Adipocyte (in vitro differentiated cells): ENCODE measurements at regions not wholly inside any gene's neighbourhood (a gene's known extent, or its start where the extent isn't known, plus 50 kb on each side); places are given as distances from the start of the nearest gene placed in this dataset.

Experiments used
- DNase-seq: peaks from one replicate; pipeline ENCODE4 v3.0.0-alpha.2; 2015; ENCODE audit warnings: low read depth
- H3K27me3 ChIP-seq: replicated peaks from 2 replicates; pipeline ENCODE4 v1.7.0; 2013; ENCODE audit warnings: mild to moderate bottlenecking, low read length, moderate library complexity; ENCODE audit not compliant: control insufficient read depth, insufficient read depth
- H3K36me3 ChIP-seq: 2 replicates; pipeline ENCODE4 v1.7.0; 2013; ENCODE audit warnings: low read length, mild to moderate bottlenecking, moderate library complexity; ENCODE audit not compliant: control insufficient read depth, insufficient read depth, severe bottlenecking
- H3K4me1 ChIP-seq: 2 replicates; pipeline ENCODE4 v1.7.0; 2013; ENCODE audit warnings: mild to moderate bottlenecking, low read length, moderate library complexity; ENCODE audit not compliant: control insufficient read depth, insufficient read depth
- H3K4me3 ChIP-seq: 2 replicates; pipeline ENCODE4 v1.7.0; 2013; ENCODE audit warnings: mild to moderate bottlenecking, low read length, moderate library complexity
- H3K9ac ChIP-seq: 2 replicates; pipeline ENCODE4 v1.7.0; 2013; ENCODE audit warnings: mild to moderate bottlenecking, low read length, moderate library complexity
- H3K9me3 ChIP-seq: 2 replicates; pipeline ENCODE4 v1.7.0; 2013; ENCODE audit warnings: mild to moderate bottlenecking, low read length, moderate library complexity; ENCODE audit not compliant: control insufficient read depth

DNA sequence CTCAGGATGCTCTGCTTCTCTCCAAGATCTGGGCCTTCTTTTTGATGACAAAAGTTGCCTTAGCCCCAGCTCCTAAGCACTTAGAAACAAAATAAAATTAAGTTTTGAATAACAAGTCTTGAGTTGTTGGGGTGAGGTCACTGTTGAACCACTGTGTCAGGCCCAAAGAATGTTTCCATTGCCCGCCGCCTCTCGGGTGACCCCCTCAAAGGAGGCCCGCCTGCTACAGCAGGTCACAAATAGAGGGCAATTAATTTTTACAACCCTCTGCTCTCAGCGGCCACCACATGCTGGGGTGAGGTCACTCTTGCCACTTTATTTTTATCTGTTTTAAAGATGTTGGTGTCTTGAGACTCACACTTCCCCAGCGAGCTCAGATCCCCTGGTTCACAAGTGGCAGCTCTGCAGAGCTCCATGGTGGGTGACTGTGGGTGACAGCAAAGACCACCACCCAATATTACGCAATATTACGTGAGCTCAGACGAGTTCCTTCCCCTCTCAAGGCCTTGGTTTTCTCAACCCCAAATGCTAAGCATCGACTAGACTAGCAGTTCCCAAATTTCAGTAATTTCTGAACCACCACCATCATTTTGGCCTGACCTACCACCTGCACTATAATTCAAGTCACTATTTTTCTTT, 247.7 kb upstream of the PMEPA1 start:
- Histone ChIP-seq H3K4me1 (peaks cover 3% of the 10 kb centered on the region), H3K4me3 (no peak overlapping the region), H3K36me3 (no peaks in the 10 kb centered on the region), H3K9me3 (no peaks in the 10 kb centered on the region), H3K27me3 (peaks cover 26% of the 10 kb centered on the region), H3K9ac (no peak overlapping the region)
- no peak for DNase-seq

DNA sequence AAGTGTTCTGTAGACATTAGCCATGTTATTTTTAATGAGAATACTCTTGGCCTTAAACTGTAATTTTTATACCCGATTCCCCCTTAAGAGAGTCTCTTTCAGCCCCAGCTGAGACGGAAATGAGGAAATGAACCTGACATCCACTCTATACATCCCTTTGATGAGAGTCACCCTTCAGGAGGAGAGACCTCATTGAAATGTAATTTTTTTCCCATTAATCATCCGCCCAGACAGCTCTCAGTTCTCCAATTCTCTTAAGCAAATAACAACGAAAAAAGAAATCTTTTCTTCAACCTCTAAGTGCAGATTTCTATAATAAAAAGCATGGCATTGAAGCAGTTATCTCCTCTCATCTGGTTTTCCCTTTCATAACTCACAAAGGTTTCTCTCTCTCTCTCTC, 243.8 kb upstream of the PMEPA1 start:
- Histone ChIP-seq H3K9me3 (no peaks in the 10 kb centered on the region), H3K4me1 (no peaks in the 10 kb centered on the region), H3K4me3 (no peak overlapping the region), H3K27me3 (peaks cover 20% of the 10 kb centered on the region), H3K9ac (no peak overlapping the region), H3K36me3 (no peaks in the 10 kb centered on the region)
- peak; percentile 50 for DNase-seq

DNA sequence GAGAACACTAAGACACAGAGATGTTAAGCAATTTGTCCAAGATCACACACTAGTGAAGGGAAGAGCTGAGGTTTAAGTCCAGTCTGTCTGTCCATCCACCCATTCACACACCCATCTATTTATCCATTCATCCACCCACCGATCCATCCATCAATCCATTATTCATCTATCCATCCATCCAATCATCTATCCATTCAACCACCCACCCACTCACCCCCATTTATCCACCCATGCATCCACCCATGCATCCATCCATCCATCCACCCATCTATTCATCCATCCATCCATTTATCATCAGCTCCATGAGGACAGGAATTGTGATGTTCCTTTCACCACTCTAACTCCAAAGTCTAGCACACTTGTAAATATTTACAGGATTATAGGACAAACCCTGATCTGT, 242.3 kb upstream of the PMEPA1 start:
- Histone ChIP-seq H3K9me3 (no peaks in the 10 kb centered on the region), H3K4me1 (no peaks in the 10 kb centered on the region), H3K4me3 (no peak overlapping the region), H3K9ac (no peak overlapping the region), H3K36me3 (no peaks in the 10 kb centered on the region), H3K27me3 (peaks cover 15% of the 10 kb centered on the region)
- DNase-seq = no peak

GRCh38 chr20:57951549-57951948, 241.7 kb upstream of the PMEPA1 start:
- Histone ChIP-seq H3K9ac (no peak overlapping the region), H3K4me1 (no peaks in the 10 kb centered on the region), H3K36me3 (no peaks in the 10 kb centered on the region), H3K9me3 (no peaks in the 10 kb centered on the region), H3K27me3 (peaks cover 9% of the 10 kb centered on the region), H3K4me3 (no peak overlapping the region)
- no peak for DNase-seq

- Histone ChIP-seq H3K36me3 (no peaks in the 10 kb centered on the region), H3K4me3 (no peak overlapping the region), H3K9ac (no peak overlapping the region), H3K9me3 (no peaks in the 10 kb centered on the region), H3K4me1 (no peaks in the 10 kb centered on the region), H3K27me3 (peaks cover 6% of the 10 kb centered on the region)
- no peak for DNase-seq
Observed at GRCh38 chr20:57950764-57951485, 241.1 kb upstream of the PMEPA1 start.

GRCh38 chr20:57948180-57948955, 238.6 kb upstream of the PMEPA1 start:
- H3K4me3 ChIP-seq = no peak overlapping the region
- H3K9me3 ChIP-seq = peaks cover 3% of the 10 kb centered on the region
- peaks cover 7% of the 10 kb centered on the region for H3K27me3 ChIP-seq
- H3K4me1 ChIP-seq = no peaks in the 10 kb centered on the region
- no peak for DNase-seq
- no peaks in the 10 kb centered on the region for H3K36me3 ChIP-seq
- no peak overlapping the region for H3K9ac ChIP-seq

GRCh38 chr20:57947421-57948179, 237.8 kb upstream of the PMEPA1 start:
- peaks cover 3% of the 10 kb centered on the region for H3K9me3 ChIP-seq
- no peak overlapping the region for H3K4me3 ChIP-seq
- H3K9ac ChIP-seq = no peak overlapping the region
- no peaks in the 10 kb centered on the region for H3K36me3 ChIP-seq
- DNase-seq = peak; percentile 91
- H3K27me3 ChIP-seq = peaks cover 14% of the 10 kb centered on the region
- H3K4me1 ChIP-seq = no peaks in the 10 kb centered on the region

- Histone ChIP-seq H3K27me3 (peaks cover 16% of the 10 kb centered on the region), H3K9me3 (peaks cover 3% of the 10 kb centered on the region)
- DNase-seq = no peak
Observed at GRCh38 chr20:57946559-57947315, 236.9 kb upstream of the PMEPA1 start.

GRCh38 chr20:57944988-57945387, 235.2 kb upstream of the PMEPA1 start:
- DNase-seq = no peak
- Histone ChIP-seq H3K9me3 (peaks cover 3% of the 10 kb centered on the region), H3K9ac (no peak overlapping the region), H3K4me1 (no peaks in the 10 kb centered on the region), H3K4me3 (no peak overlapping the region), H3K27me3 (peaks cover 34% of the 10 kb centered on the region), H3K36me3 (no peaks in the 10 kb centered on the region)

More at GRCh38 chr20:57946559-57947315, 236.9 kb upstream of the PMEPA1 start:
- Histone ChIP-seq H3K9ac (no peak overlapping the region), H3K4me1 (no peaks in the 10 kb centered on the region), H3K4me3 (no peak overlapping the region), H3K36me3 (no peaks in the 10 kb centered on the region)

DNA sequence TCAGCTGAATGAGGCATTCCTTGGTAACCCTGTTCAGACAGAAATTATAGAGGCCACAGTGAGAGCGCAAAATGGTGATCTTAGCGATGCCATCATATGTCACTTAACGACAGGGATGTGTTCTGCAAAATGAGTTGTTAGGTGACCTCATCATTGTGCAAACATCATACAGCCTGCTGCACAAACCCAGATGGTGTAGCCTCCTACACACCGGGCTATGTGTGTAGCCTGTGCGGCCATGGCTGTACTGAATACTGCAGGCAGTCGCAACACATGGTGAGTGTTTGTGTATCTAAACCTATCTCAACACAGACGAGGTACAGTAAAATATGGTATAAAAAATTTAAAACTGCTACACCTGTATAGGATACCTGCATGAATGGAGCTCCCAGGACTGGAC, 234.1 kb upstream of the PMEPA1 start:
- no peak for DNase-seq
- Histone ChIP-seq H3K9me3 (peaks cover 3% of the 10 kb centered on the region), H3K9ac (no peak overlapping the region), H3K4me1 (no peaks in the 10 kb centered on the region), H3K27me3 (peaks cover 44% of the 10 kb centered on the region), H3K36me3 (no peaks in the 10 kb centered on the region), H3K4me3 (no peak overlapping the region)
